Subcutaneous abdominal adipose tissue (tissue), 5 donors: ENCODE measurements at regions not wholly inside any gene's neighbourhood (a gene's known extent, or its start where the extent isn't known, plus 50 kb on each side); places are given as distances from the start of the nearest gene placed in this dataset.

Source experiments
- H3K27ac ChIP-seq: one replicate; pipeline ENCODE4 v1.7.0; 2013; ENCODE audit warnings: low read depth, mild to moderate bottlenecking, inconsistent platforms, low read length, moderate library complexity
- H3K27me3 ChIP-seq, 5 donors: one replicate each; pipeline ENCODE4 v1.7.0; 2013; ENCODE audit warnings: low read length in 5 of 5, inconsistent platforms in 1 of 5; ENCODE audit not compliant: control insufficient read depth in 5 of 5, insufficient read depth in 4 of 5
- H3K36me3 ChIP-seq, 5 donors: one replicate each; pipeline ENCODE4 v1.7.0; 2013; ENCODE audit warnings: low read length in 5 of 5; ENCODE audit not compliant: control insufficient read depth in 5 of 5, insufficient read depth in 5 of 5
- H3K4me1 ChIP-seq, 5 donors: one replicate each; pipeline ENCODE4 v1.7.0; 2013; ENCODE audit warnings: low read length in 5 of 5, mild to moderate bottlenecking in 3 of 5, moderate library complexity in 1 of 5; ENCODE audit not compliant: control insufficient read depth in 5 of 5, insufficient read depth in 5 of 5
- H3K4me3 ChIP-seq, 5 donors: one replicate each; pipeline ENCODE4 v1.7.0; 2013; ENCODE audit warnings: low read length in 5 of 5, low read depth in 1 of 5
- H3K9ac ChIP-seq, 5 donors: one replicate each; pipeline ENCODE4 v1.7.0; 2013; ENCODE audit warnings: low read length in 5 of 5, mild to moderate bottlenecking in 4 of 5, moderate library complexity in 3 of 5
- H3K9me3 ChIP-seq, 5 donors: one replicate each; pipeline ENCODE4 v1.7.0; 2013; ENCODE audit warnings: low read length in 5 of 5; ENCODE audit not compliant: control insufficient read depth in 5 of 5
- donor health status: healthy.
- donor health status: healthy.
- donor health status: healthy.
- donor health status: healthy.
- donor health status: healthy.

DNA sequence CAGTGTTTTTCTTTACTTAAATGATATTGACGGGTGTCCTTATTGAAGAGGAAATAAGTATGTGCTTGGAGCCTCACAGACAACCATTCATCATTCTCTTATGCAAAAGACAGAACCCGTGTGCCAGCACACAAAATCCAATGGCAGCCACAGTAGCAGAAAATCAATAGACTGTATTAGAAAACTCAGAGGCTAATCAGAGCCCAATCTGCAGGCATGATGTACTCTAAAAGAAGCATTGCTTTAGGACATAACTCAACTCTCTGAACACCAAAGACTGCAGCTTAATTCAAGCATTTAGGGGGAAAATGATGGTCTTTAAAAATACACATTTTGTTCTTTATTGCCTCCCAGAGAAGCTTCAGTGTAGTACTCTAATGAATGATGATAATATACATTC, 476.9 kb downstream of the PDHA2 start:
- Histone ChIP-seq H3K27ac (no peak overlapping the region), H3K36me3 (no peaks in the 10 kb centered on the region), H3K27me3 (no peaks in the 10 kb centered on the region), H3K4me3 (no peak overlapping the region), H3K9ac (no peak overlapping the region), H3K9me3 (no peaks in the 10 kb centered on the region), H3K4me1 (peaks cover 0 to 6% (median 0%) of the 10 kb centered on the region in 5 donors)

DNA sequence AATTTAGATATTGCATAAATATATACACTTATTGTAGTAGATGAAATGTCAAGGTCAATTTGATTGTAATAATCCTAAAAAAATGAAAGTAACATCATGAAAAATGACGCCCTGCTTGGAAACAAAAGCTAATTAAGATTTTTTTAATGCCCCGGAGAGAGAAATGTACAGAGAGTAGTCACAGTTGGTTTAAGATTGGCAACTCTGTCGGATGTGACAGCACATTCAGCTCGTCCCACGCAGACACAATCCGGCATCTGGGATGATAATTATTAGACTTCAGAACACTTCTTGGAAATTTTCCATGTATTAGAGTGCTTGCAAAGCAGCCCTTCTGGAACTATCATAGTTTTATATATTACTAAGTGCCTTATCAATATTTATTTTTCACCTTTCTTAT, 478.0 kb downstream of the PDHA2 start:
- Histone ChIP-seq H3K27me3 (no peaks in the 10 kb centered on the region), H3K4me3 (no peak overlapping the region), H3K9ac (no peak overlapping the region), H3K27ac (no peak overlapping the region), H3K36me3 (no peaks in the 10 kb centered on the region), H3K4me1 (no peaks in the 10 kb centered on the region), H3K9me3 (no peaks in the 10 kb centered on the region)

DNA sequence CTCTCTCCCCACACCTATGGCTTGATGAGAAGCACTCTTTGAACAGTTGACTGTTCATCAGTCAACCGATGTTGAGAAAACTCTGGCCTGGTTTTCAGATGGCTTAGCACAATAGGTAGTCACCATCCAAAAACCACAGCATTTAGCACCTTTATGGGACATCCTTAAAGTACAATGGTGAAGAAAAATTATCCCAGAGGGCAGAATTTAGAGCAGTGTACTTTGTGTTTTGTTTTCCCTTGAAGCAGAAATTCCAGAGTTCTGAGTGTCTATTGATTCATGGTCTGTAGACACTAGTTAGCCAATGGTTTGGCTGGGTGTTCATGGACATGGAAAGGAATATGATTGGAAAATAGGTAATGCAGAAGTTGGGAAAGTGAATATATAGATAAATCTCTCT, 487.0 kb downstream of the PDHA2 start:
- Histone ChIP-seq H3K27ac (no peak overlapping the region), H3K27me3 (peaks cover 0 to 2% (median 0%) of the 10 kb centered on the region in 5 donors), H3K4me1 (no peaks in the 10 kb centered on the region), H3K9ac (no peak overlapping the region), H3K36me3 (no peaks in the 10 kb centered on the region), H3K9me3 (no peaks in the 10 kb centered on the region), H3K4me3 (no peak overlapping the region)

DNA sequence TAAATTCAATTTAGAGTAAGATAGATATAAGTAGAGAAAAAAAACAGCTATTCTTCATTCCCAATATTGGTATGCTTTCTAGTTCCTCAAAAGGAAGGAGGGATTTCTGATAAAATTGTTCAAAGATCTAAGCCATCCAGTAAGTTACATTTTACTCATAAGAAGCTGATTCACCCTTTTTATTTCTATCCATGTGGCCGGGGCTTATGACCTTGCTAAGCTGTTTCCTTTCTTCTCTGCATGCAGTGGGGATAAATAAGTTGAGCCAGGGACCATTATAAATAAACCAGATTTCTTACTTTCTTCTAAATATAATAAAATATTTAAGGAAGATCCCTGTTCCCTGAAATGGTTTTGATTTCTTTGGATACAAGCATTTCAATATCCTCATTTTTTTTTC, 502.3 kb downstream of the PDHA2 start:
- Histone ChIP-seq H3K27me3 (no peaks in the 10 kb centered on the region), H3K9ac (no peak overlapping the region), H3K4me3 (no peak overlapping the region), H3K36me3 (no peaks in the 10 kb centered on the region), H3K9me3 (no peaks in the 10 kb centered on the region), H3K27ac (no peak overlapping the region), H3K4me1 (no peaks in the 10 kb centered on the region)

DNA sequence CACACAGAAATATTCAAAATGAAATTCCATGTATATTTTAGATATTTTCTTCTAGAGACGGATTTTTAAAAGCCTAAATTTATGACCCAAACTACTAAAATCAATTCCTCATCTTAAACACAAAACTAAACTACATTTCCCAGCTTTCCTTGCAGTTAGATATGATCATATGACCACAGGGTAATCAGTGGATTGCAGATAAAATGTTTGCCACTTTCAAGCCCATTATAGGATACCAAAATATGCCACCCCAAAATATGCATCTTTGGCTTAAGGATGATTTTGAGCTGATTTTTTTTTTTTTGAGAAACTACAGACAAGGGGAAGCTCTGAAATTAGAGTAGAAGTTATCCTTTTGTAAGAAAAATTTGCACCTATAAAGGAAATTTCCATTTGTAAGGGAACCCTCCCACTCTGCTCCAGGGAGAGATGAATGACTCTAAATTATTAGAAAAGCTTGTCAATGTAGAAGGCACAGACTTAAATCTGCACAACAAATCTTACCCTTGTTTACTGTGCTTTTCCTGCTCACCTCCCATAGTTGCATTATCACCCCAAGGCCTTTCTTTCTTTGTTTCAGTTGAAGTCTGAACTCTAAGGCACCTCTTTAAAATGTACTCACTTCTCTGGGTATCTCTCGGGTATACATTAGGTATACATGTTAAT, 503.0 kb downstream of the PDHA2 start:
- Histone ChIP-seq H3K4me3 (no peak overlapping the region), H3K27me3 (no peaks in the 10 kb centered on the region), H3K4me1 (no peaks in the 10 kb centered on the region), H3K36me3 (no peaks in the 10 kb centered on the region), H3K9ac (no peak overlapping the region), H3K9me3 (no peaks in the 10 kb centered on the region), H3K27ac (no peak overlapping the region)

DNA sequence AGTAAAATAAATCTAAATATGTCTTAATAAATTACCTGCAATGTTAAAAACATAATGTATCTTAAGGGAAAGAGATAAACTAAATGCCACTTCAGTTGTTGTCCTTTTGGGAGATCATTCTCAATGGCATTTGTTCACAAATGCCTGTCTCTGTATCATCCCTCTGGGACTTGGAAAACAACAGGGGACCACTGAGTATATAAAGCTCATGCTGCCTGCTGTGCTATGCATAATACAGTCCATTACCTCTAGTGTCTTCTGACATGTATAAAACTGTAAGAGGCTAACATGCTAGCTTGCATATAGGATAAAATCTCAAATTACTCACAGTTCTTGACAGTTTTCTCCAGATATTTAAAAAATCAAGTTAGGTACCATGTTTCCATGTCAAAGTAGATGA, 503.9 kb downstream of the PDHA2 start:
- H3K36me3 ChIP-seq, result no peaks in the 10 kb centered on the region
- H3K4me3 ChIP-seq, result no peak overlapping the region
- no peaks in the 10 kb centered on the region for H3K4me1 ChIP-seq
- H3K27ac ChIP-seq, result no peak overlapping the region
- H3K27me3 ChIP-seq, result no peaks in the 10 kb centered on the region
- no peaks in the 10 kb centered on the region for H3K9me3 ChIP-seq
- no peak overlapping the region for H3K9ac ChIP-seq

DNA sequence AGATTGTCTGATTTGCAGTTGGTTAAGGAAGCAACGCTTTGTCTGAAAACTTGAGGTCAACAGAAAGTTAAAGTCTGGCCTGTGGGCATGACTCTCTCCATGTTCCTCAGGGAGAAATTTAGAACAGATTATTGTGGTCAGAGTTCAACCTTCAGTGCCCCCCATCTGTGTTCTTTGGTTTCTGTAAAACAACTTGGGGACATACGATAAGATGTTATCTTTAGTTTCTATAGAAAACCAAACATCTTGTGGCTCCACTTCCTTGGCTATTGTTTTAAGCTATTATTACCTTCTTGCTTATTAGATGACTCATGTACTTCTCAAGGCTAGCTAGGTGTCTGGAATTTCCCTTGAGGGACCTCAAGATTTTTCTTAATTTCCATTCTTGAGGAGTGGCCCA, 507.7 kb downstream of the PDHA2 start:
- no peak overlapping the region for H3K27ac ChIP-seq
- no peak overlapping the region for H3K9ac ChIP-seq
- no peaks in the 10 kb centered on the region for H3K4me1 ChIP-seq

DNA sequence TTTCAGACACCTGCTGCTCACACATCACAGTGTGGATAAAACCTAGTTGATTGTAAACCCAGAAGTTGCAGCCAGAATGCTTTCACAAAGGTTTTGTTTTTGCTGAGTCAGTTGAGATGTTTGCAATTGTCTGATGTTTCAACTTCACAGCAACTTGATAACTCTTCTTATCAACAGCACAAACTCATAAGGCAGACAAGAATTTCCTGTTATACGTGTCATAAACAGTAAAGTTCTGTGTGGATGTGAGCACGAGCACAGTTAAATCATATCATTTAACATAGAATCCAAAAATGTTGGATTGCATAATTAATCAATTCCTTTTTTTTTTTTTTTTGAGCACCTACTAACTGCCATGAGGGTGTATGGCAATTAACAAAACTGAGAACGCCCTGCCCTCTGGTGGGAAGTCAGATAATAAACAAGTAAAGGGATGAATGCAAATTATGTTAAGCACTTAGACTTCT, 512.2 kb downstream of the PDHA2 start:
- Histone ChIP-seq H3K27me3 (no peaks in the 10 kb centered on the region), H3K4me1 (peaks cover 0 to 2% (median 0%) of the 10 kb centered on the region in 5 donors), H3K4me3 (no peak overlapping the region), H3K9me3 (no peaks in the 10 kb centered on the region), H3K27ac (no peak overlapping the region), H3K9ac (no peak overlapping the region), H3K36me3 (no peaks in the 10 kb centered on the region)

More for the DNA sequence above, 507.7 kb downstream of the PDHA2 start:
- Histone ChIP-seq H3K27me3 (no peaks in the 10 kb centered on the region), H3K4me3 (no peak overlapping the region), H3K9me3 (no peaks in the 10 kb centered on the region), H3K36me3 (no peaks in the 10 kb centered on the region)

DNA sequence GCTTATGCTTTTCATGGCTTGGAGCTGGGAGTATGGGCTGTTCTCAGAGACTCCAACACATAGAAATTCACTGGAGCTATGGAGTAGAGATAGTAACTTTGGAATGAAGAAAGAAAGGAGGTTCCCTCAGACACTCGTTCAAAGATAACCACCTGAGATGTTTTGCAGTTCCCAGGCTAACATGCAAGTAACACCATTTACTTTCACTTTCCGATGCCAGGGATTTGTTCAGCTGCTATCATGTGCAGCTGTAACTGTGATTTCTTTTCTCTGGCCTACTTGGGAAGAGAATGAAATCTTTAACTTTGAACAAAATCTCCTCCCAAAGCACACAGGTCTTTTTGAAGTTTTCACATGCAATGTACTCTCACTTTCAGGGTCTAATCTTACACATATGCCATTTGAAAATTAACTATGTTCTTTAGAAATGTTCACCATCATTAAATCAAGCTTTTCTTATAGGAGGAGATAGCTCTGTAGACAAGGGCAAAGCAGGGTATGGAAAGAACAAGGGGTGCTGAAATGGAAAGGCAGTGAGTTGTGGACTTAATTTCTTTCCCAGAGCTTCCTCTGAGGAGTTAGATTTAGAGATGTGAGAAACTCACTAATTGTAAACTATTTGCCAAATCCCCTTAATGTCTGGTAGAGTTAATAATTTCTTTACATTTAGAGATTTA, 514.3 kb downstream of the PDHA2 start:
- peaks cover 0 to 2% (median 0%) of the 10 kb centered on the region in 5 donors for H3K4me1 ChIP-seq
- no peak overlapping the region for H3K27ac ChIP-seq
- H3K4me3 ChIP-seq, result no peak overlapping the region
- no peak overlapping the region for H3K9ac ChIP-seq
- no peaks in the 10 kb centered on the region for H3K27me3 ChIP-seq
- H3K9me3 ChIP-seq, result no peaks in the 10 kb centered on the region
- H3K36me3 ChIP-seq, result no peaks in the 10 kb centered on the region

DNA sequence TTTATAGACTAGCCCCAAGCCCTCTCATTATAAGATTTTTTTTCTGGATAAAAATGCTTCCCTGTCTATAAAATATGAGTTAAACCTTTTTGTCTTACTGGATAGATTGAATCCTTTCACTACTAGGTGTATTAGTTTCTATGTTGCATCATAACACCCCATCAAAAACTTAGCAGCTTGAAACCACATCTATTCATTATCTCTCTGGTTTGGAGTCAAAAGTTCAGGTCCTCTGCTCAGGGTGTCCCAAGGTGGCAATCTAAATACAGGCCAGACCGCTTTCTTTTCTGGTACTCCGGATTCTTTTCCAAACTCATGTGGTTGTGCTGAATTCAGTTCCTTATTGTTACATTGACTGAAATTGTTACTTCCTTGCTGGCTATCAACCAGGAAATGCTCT, 515.5 kb downstream of the PDHA2 start:
- Histone ChIP-seq H3K27me3 (no peaks in the 10 kb centered on the region), H3K9ac (no peak overlapping the region), H3K4me3 (no peak overlapping the region), H3K27ac (no peak overlapping the region), H3K36me3 (no peaks in the 10 kb centered on the region), H3K4me1 (peaks cover 0 to 2% (median 0%) of the 10 kb centered on the region in 5 donors), H3K9me3 (no peaks in the 10 kb centered on the region)
